DMS114 treated with DMSO at 0.1 percent for 48 hours (cell line): ENCODE measurements at regions not wholly inside any gene's neighbourhood (a gene's known extent, or its start where the extent isn't known, plus 50 kb on each side); places are given as distances from the start of the nearest gene placed in this dataset.

Experiments
- DNase-seq: peaks from one replicate; lab custom pipeline; 2025; ENCODE audit not compliant: unreplicated experiment; lab: John Stamatoyannopoulos, UW

DNA sequence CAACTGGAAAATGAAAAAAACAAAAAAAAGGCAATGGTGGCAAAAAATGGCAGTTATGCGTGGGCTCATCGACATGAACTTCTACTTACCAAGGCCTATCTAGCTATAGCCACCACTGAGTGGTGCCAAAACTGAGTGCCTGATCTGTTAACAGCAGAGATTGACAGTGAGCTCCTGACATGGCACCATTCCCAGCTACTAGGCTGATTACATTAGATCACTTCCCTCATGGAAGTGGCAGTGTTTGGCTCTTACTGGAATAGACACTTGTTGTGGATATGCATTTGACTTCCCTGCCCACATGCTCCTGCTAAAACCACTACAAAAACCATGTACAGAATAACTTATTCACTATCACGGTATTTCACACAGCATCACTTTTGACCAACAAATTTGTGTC is 216.1 kb upstream of the SGK1 start:
- DNase-seq, result no peak

DNA sequence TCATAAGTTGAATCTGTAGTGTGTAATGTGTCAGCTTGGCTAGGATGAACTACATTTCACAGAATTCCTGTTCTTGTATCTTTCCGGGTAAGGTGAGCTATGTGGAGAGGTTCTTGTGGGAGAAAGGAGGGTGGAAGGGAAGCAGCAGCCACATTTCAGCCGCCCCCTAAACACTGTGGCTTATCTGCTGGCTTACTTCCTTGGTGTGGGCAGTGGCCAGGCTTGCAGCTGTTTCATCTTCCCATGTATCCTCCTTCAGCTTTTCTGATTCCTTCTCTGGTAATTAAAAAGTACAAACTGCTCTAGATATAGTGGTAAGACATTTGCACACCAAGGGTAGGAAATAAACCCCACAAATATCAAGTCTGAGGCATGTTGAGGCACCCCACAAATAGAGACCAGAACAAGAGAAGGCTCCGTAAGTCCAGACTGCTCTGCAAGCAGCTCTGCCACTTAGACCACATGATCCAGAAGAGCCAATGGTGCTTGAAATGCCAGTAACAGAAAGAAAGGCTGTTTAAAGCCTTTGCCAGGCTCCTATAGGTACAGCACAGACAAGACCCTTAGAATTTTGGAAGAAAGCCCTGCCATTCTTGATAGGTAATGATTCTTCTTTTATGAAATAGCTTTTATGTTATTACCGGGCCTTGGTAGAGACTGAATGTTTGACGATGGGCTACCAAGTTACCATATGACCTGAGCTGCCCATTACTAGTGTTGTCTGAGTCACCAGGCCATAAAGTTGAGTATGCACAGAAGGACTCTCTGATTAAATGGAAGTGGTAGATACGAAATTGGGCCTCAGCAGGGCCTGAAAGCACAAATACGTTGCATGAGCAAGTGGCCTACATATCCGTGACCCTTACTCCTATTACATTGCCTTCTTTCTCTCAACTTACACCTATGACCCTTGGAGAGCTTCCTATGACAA is 215.0 kb upstream of the SGK1 start:
- no peak for DNase-seq

DNA sequence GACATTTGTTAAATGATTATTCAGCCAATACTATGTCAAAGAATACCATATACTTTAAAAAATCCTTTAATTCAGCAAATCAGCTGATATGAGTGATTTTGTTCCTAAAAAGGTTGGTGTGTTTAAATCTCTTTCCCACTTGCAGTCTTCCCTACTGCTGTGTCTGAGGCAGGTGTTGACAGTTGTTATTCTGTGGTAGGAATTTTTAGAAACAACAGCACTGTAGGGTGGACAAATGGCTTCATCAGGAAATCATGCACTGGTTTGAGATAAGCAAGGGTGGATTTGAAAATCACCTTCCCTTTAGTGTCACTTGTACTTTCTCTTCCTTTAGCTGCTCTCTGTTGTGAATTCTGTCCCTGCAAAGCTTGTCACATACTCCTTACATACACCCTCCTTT is 213.7 kb upstream of the SGK1 start:
- no peak for DNase-seq

DNA sequence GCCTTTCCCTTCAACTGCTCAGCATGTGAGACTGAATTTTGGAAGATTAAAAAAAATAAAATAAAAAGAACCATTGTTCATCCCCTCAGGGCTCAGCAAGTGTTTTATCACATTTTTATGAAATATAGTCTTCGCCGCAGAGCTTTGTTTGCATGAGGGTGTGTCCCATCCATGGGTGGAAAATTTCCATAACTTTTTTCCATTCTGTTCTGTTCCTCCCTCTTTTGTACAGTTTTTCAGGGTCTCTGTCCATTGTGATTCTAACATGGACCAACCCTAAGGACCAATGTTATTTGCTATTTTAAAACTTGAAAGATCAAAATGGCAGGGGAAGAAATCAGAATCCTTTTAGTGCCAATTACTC is 213.3 kb upstream of the SGK1 start:
- no peak for DNase-seq

DNA sequence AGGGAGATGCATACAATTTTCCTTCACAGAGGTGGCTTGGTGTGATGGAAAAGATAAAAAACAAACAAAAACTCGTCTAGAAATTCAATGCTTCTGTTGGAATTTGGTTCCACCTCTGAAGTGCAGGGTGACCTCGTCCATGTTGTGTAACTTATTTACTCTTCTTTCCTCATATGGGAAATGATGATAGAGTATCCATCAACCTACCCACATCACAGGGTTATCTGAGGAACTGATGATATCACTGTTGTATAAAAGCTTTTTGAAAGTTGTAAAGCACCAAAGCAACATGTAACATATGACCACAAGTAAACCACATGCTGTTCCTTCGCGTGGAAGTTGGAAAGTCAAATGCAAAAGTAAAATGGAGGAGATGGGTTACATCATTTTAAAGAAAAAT is 212.0 kb upstream of the SGK1 start:
- DNase-seq, result no peak

DNA sequence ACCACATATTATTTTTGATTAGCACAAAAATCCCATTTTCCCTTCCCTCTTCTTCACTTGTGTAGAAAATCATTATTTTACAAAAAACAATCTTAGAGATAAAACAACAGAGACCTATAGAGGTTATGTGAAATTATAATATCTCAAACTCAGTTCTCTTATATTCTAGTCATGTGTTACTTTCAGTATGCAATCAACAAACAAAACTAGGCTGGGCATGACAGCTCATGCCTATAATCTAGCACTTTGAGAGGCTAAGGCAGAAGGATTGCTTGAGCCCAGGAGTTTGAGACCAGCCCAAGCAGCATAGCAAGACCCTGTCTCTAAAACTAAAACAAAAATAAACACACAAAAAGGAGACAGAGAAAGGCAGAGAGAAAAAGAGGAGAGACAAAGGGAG is 211.4 kb upstream of the SGK1 start:
- DNase-seq, result no peak

DNA sequence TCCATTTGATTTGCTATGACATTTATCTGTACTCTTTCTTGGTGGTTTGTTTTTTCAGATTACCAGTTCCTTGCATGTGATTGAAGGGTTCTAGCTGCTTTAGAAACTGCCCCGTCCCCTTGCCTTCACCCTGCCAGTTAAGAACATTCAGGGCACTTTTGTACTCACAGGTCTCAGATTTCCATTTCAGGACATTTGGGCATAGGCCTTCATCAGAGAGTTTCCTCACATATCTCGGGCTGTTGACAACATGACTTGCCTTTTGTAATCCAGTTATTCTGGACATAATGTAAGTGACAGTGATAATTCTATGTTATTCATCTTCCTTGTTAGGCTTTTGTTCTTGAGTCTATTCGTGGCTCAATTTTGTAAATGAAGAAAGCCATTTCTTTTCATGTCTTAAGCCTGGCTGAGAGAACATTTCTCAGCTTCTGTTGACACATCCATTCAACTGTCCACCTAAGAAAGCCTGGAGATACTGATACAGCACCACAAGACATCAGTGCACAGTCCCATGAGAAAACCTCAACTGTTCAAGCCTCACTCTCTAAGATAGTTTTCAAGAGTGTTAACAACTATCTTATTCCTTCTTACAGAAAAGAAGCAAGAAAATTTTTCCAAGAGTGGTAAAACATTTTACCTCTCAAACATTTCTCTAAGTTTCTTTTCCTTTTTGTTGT is 209.3 kb upstream of the SGK1 start:
- DNase-seq, result no peak

DNA sequence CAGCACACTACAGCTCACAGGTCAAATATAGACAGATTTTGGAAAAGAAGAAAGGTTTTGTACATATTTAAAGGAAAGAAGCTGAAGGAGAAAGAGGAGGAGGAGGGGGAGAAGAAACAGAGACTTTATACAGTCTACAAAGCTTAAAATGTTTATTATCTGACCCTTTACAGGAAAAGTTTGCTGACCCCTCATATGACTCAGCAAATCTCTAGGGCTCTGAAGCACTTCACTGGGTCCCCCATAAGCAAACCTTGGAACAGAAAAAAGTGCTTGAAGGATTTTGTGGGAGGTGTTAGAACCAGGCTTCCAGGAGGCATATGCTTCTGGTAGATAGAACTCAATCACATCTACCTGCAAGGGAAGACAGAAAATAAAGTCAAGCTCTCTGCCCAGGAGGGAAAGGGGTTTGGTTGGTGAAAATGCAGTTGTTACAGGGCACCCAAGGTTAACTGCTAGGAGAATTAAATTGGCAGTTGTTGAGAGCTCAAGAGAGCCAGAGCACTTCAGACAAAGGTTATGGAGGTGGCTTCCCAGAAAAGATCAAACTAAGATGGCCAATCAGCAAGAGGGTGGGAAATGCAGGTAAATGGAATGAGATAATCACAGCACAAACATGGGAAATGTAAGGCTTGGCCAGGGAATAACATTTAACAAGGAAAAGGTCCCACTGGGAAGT is 207.4 kb upstream of the SGK1 start:
- DNase-seq, result no peak

DNA sequence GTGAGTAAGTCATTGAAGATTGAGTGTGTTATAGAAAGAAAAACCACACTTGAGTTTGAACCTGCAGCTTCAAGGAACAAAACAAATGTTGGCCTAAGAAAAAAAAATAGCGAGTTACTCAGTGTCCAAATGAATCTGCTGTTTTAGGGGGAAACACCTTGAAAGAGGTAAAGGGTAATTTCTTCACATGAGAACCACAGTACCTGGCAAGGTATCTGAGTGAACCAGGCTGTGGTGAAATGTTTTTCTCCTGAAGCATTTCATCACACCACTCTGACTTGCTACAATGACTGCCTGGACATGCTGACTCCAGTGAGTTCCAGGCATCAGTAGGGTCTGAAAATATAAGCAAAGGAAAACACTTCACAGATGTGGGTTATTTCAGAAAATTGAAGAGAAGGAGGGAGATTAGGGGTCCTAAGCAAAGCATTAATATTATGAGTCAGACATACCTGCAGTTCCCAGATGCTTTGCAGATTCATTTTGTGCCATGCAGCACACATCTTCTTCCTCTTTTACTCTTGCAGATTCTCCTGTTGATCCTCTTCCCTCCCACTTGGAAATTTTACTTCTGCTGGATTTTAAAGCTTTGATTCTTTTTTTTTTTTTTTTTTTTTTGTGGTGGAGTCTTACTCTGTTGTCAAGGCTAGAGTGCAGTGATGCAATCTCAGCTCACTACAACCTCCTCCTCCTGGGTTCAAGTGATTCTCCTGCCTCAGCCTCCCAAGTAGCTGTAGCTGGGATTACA is 206.2 kb upstream of the SGK1 start:
- DNase-seq, result no peak

DNA sequence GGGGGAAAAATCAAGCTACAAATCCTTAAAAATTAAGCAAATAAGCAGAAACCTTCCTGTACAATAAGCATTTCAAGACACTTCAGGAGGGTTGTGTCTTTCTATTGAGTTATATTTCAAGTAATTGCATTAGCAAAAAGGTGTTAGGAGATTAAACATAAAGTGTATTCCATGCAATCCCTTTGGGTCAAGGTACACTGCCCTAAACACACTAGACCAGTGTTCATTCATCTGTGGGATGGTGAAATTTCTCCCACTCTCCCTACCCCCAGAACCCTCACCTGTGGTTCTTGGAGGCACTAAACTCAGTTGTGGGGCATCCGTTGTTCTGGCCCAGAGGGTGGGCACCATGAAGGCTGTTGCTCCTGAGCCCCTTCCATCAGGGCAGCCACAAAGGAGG is 205.1 kb upstream of the SGK1 start:
- DNase-seq, result no peak

DNA sequence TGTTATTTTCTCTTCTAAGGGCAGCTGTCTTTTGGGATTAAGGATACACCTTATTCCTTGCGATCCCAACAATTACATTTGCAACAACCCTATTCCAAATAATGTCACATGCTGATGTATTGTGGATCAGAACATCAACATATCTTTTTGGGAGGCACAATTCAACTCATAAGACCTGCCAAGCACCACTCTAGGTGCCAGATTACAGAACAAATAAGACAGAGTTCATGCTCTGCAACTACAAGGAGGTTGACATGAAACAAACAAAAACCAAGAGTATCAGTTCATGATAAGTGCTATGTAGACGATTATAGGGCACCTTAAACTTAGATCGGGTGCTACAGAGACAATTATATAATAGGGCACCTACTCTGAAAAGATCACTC is 203.2 kb upstream of the SGK1 start:
- DNase-seq, result no peak

DNA sequence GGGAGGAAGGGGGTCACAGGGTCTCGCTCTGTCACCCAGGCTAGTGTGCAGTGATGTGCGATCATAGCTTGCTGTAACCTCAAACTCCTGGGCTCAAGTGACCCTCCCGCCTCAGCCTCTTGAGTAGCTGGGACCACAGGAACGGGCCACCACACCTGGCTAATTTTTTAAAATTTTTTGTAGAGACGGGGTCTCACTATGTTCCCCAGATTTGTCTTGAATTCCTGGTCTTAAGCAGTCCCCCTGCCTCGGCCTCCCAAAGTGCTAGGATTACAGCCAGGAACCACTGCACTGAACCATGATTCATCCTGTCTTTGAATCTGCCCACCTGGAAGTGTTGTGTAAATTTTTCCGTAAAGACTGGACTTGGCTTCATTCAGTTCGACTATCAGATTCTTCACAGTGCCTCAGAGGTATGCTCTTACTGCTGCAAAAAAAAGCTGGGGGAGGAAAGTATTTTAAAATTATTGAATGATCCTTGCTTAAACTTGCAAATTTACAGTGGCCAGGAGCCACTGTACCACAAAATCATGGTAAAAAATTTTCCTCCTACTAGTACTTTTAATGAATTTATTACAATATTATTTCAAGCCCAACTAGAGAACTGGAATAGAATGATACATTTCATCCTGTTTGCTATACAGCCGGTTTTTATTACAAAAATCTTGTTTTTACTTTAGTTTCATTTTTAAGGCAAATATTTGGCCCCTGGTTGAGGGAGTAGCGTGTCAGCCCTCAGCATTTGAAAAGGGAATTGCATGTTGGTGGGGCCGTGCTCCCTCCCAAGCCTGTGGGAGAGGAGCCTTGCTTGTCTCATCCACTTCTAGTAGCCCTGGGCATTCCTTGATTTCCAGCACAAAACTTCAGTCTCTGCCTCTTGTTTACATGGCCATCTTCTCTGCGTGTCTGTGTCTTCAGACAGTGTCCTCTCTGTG is 202.5 kb upstream of the SGK1 start:
- no peak for DNase-seq

DNA sequence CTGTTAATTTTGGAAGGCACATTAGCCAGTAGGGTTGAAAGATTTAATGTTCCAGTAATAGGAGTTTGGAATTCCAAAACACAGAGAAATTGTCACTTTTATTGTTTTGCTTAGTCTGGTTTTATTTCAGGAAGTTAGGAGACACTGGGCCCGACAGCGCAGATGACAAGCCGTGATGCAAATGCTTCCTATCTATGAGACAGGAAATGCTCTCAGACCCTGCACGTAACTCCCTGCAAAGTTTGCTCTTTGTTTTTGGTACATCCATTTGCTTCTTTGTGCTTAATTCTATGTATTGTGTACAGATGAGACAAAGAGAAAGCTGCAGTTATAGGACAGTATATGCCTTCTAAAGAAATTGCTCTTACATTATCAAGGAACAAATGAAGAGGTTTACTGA is 201.6 kb upstream of the SGK1 start:
- DNase-seq, result no peak

DNA sequence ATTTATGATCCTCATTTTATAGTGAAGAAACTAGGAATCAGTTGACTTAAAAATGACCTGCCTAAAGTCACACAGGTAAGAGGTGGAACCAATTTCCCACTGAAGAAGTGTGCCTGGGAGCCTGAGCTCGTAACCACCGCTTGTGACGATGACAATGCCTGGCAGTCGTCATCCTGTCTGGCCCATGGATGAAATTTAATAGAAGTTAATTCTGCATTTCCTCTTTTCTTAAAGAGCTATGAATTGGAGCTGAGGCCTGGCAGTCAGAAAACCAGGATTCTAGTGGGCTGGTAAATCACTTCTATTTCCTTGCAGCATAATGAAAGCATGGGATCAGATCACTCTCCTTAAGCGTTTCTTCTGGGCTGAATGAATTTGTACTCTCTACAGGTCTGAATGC is 200.0 kb upstream of the SGK1 start:
- DNase-seq, result no peak

DNA sequence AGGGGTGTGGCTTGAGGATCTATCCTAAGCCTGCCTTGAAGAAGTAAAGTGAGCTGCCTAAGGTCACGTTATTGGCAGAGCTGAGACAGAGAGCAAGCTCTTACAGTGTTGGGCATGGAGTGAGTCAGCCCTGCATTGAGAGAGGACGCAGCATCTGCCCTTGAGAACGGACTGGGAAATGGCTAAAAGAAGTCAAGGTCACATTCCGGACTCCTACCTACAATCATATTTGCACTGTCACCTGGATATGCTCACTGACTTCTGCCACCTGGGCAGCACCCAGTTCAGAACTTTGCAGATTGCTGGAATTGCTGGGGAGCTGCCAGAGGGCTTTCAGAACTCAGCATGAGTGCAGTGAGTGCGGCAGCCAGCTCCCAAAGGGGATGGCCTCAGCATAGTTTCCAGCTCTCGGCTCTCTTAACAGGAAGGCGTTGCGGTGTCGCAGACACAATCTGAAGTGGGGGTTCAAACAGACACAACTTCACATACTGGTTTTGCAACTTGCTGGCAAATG is 199.3 kb upstream of the SGK1 start:
- no peak for DNase-seq

DNA sequence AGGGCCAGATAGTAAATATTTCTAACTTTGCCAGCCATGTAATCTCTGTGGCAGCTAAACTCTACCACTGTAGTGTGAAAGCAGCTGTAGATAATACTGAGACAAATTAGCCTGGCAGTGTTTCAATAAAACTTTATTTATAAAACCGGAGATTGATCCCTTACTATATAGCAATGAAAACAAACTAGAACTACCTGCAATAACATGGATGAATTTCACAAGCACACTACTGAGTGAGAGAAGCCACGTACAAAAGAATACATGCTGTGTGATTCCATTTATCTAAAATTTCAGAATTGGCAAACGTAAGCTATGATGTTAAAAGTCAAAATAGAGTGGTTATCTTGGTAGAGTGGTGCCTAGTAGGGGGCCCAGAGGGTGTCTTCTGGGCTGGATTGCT is 198.7 kb upstream of the SGK1 start:
- DNase-seq, result no peak

DNA sequence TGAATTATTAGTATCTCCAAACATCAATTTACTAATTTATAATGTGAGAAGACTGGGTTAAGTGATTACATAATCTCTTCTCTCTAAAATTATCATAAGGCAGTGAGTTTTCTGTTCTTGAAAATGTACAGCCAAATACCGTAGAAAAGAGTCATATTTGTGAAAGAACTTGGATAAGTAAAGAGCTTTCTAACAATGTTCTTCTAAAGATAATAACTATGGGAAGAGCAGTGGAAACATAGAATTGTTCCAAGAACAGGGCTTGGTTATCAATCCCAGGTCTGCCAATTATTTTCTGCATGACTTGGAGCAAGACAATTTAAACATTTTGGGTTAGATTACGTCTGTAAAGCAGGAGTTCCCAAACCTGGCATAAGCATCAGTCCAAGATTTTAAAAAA is 198.1 kb upstream of the SGK1 start:
- DNase-seq, result no peak

DNA sequence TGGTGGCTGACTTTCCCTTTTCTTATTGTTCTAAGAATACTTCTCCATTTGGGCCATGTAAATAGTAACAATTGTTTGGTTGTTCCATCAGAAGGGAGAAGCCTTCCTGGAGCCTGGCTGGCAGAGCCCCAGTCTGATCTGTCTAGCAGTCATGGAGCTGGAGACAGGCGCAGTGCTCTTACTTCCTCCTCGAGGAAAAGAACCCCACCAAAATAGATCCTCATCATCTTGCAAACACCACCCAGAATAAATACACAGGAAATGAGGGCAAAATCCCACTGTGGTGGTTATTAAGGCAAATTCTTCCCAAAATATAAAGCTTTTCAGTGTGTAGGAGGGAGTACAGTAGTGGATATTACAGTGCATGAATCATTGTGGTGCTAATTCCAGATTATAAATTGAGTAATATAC is 195.1 kb upstream of the SGK1 start:
- DNase-seq, result no peak

DNA sequence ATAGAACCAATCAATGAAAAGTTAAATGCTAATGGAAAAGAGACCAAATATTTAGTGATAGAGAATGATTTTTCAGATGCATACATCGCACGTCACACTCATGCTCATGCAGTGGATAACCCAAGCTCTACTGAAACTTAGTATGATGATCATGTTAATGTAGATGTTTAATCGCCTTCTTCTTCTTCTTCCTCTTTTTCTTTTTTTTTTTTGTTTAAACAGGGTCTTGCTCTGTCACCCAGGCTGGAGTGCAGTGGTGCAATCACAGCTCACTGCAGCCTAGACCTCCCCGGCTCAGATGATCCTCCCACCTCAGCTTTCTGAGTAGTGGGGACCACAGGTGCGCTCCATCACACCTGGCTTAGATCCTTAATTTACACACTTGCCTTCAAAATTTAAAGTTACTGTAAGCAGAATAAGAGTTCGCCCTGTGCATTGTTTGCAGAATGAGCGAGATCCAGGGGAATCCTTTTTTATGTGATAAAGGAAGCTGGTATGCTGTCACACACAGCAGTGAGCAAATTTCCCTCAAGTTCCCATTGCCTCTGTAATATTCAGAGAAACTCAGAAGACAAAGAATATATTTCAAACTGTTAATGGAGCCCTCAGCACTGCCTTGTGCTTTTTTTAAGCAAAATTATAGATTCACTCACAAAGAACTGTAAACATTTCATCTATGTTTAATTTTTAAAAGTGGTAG is 194.2 kb upstream of the SGK1 start:
- DNase-seq, result no peak

DNA sequence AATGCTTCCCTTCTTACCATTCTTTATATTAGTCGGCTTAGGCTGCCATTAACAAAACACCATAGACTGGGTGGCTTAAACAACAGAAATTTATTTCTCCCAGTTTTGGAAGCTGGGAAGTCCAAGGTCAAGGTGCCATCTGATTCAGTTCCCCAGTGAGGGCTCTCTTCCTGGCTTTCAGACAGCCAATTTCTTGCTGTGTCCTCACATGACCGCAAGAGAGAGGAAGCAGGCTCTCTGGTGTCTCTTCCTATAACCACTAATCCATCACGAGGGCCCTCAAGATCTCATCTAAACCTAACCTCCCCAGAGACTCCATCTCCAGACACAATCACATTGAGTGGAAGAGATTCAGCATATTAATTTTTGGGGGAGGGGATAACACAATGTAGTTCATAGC is 193.0 kb upstream of the SGK1 start:
- no peak for DNase-seq
